ENCODE measurements at regions not wholly inside any gene's neighbourhood (a gene's known extent, or its start where the extent isn't known, plus 50 kb on each side); places are given as distances from the start of the nearest gene placed in this dataset.

GRCh38 chr18:42623935-42624334 lies 491.6 kb downstream of the RIT2 start (continued):
- TF ChIP-seq SMC3 (IDR thresholded peaks at IDR 0.05; ENCODE audit: low read depth, low read length): no peak

GRCh38 chr18:42632801-42633200 lies 482.7 kb downstream of the RIT2 start:
- Histone ChIP-seq H3K4me3 (ENCODE audit: low read depth in 2 of 2, low read length in 1 of 2) (no peak overlapping the region), H3K79me2 (ENCODE audit: insufficient read depth) (no peaks in the 10 kb centered on the region), H3K9ac (no peak overlapping the region), H3F3A (replicated peaks; ENCODE audit: insufficient read depth) (no peaks in the 10 kb centered on the region), H3K4me2 (no peak overlapping the region), H3K4me1 (ENCODE audit: control insufficient read depth in 1 of 2, insufficient read depth in 2 of 2, low read depth in 1 of 2, low read length in 1 of 2) (no peaks in the 10 kb centered on the region), H4K20me1 (ENCODE audit: insufficient read depth) (no peaks in the 10 kb centered on the region), H3K36me3 (replicated peaks in 1 of 2; ENCODE audit: control insufficient read depth in 1 of 2, insufficient read depth in 2 of 2, low read length in 1 of 2) (no peaks in the 10 kb centered on the region), H3K9me3 (no peaks in the 10 kb centered on the region), H3K27ac (ENCODE audit: low read depth in 2 of 2, low read length in 1 of 2) (no peak overlapping the region), H3K27me3 (ENCODE audit: insufficient read depth) (no peaks in the 10 kb centered on the region), H3K9me2 (no peaks in the 10 kb centered on the region), H2AFZ (ENCODE audit: low read depth) (no peak overlapping the region)
- DNase-seq: no peak
- 45% methylated on average over 1 of the region's 1 CpG for WGBS (ENCODE audit: low lambda C conversion rate)
- TF ChIP-seq FOSL2 (IDR thresholded peaks at IDR 0.05; ENCODE audit: borderline replicate concordance, low read depth): no peak
- no peak for TF ChIP-seq PBX3 (IDR thresholded peaks at IDR 0.05)
- no peak for TF ChIP-seq RXRA (IDR thresholded peaks at IDR 0.05; ENCODE audit: borderline replicate concordance, low read depth)
- TF ChIP-seq EP300 (IDR thresholded peaks at IDR 0.05; ENCODE audit: borderline replicate concordance in 1 of 2, low read depth in 1 of 2, low read length in 1 of 2): no peak
- POLR2A ChIA-PET: no interaction called here
- CTCF ChIA-PET: interaction anchor here (1.0 kb wide), 1 partner anchor 37 kb away, joined by 3 read pairs; no protein-coding TSS in a partner anchor

- POLR2A ChIA-PET: no interaction called here
- 42% methylated on average over 3 of the region's 3 CpGs for WGBS (ENCODE audit: low lambda C conversion rate)
These were observed 480.0 kb downstream of the RIT2 start for GRCh38 chr18:42635378-42636048.

More at GRCh38 chr18:42635378-42636048, 480.0 kb downstream of the RIT2 start:
- no peaks in the 10 kb centered on the region for H3K4me1 ChIP-seq (ENCODE audit: control insufficient read depth in 1 of 2, insufficient read depth in 2 of 2, low read depth in 1 of 2, low read length in 1 of 2)
- peak; percentile 7 for DNase-seq
- no peaks in the 10 kb centered on the region for H4K20me1 ChIP-seq (ENCODE audit: insufficient read depth)
- H3F3A ChIP-seq (replicated peaks; ENCODE audit: insufficient read depth): no peaks in the 10 kb centered on the region
- H2AFZ ChIP-seq (ENCODE audit: low read depth): no peak overlapping the region
- H3K4me2 ChIP-seq: no peak overlapping the region
- H3K9me2 ChIP-seq: no peaks in the 10 kb centered on the region
- no peaks in the 10 kb centered on the region for H3K9me3 ChIP-seq
- CTCF ChIA-PET: no interaction called here
- H3K36me3 ChIP-seq (replicated peaks in 1 of 2; ENCODE audit: control insufficient read depth in 1 of 2, insufficient read depth in 2 of 2, low read length in 1 of 2): no peaks in the 10 kb centered on the region
- H3K27me3 ChIP-seq (ENCODE audit: insufficient read depth): no peaks in the 10 kb centered on the region
- TF ChIP-seq GATA2 (CRISPR knock-in tag; IDR thresholded peaks at IDR 0.05) (no peak), CTCF (IDR thresholded peaks at IDR 0.05) (peak; percentile 20), MEF2A (IDR thresholded peaks at IDR 0.05; ENCODE audit: borderline replicate concordance, low read depth) (no peak)
- no peak overlapping the region for H3K27ac ChIP-seq (ENCODE audit: low read depth in 2 of 2, low read length in 1 of 2)
- H3K79me2 ChIP-seq (ENCODE audit: insufficient read depth): no peaks in the 10 kb centered on the region
- no peak overlapping the region for H3K4me3 ChIP-seq (ENCODE audit: low read depth in 2 of 2, low read length in 1 of 2)
- no peak overlapping the region for H3K9ac ChIP-seq
